Upper lobe of left lung (tissue), 4 donors: ENCODE measurements at regions not wholly inside any gene's neighbourhood (a gene's known extent, or its start where the extent isn't known, plus 50 kb on each side); places are given as distances from the start of the nearest gene placed in this dataset.

ENCODE experiments used
- CTCF ChIP-seq, 6 experiments: fragments of 450-650 bp in 4 of 6; fragments of 200-600 bp in 2 of 6; sonication (generic) in 2 of 6; IDR thresholded peaks; one replicate each; pipeline ENCODE4 v1.5.1; 2016 to 2019; ENCODE audit warnings: antibody characterized with exemption in 6 of 6
- EP300 ChIP-seq, 4 donors: sonication (generic); formaldehyde crosslinking; IDR thresholded peaks; one replicate each; pipeline ENCODE4 v1.5.1; 2017; ENCODE audit warnings: antibody characterized with exemption in 4 of 4, control low read depth in 2 of 4
- POLR2A ChIP-seq, 4 donors: fragments of 450-650 bp; IDR thresholded peaks; one replicate each; pipeline ENCODE4 v1.5.1; 2016 to 2017; ENCODE audit warnings: antibody characterized with exemption in 4 of 4, mild to moderate bottlenecking in 2 of 4
- POLR2AphosphoS5 ChIP-seq, 2 donors: sonication (generic); formaldehyde crosslinking; IDR thresholded peaks; one replicate each; pipeline ENCODE4 v1.5.1; 2017; ENCODE audit warnings: antibody characterized with exemption in 2 of 2

- TF ChIP-seq CTCF (IDR thresholded peaks at IDR 0.05) (no peak), POLR2A (IDR thresholded peaks at IDR 0.05) (no peak), POLR2AphosphoS5 (IDR thresholded peaks at IDR 0.05) (no peak), EP300 (IDR thresholded peaks at IDR 0.05) (no peak)
Measured at GRCh38 chr18:78611201-78611800, 368.3 kb upstream of the SALL3 start.
